SK-N-MC (cell line): ENCODE measurements at regions not wholly inside any gene's neighbourhood (a gene's known extent, or its start where the extent isn't known, plus 50 kb on each side); places are given as distances from the start of the nearest gene placed in this dataset.

Source experiments
- EZH2 ChIP-seq: fragments of 200-600 bp; sonication (generic); IDR thresholded peaks from one replicate; pipeline ENCODE4 v1.6.1; 2017; ENCODE audit warnings: antibody characterized with exemption
- FOXP2 ChIP-seq: optimal IDR thresholded peaks from 2 replicates; pipeline ENCODE3; 2011; ENCODE audit warnings: mild to moderate bottlenecking, moderate library complexity; ENCODE audit not compliant: insufficient read depth; ENCODE audit errors: extremely low read length, control extremely low read depth
- POLR2AphosphoS5 ChIP-seq: IDR thresholded peaks from 2 replicates; pipeline ENCODE4 v1.6.1; 2012; ENCODE audit warnings: mild to moderate bottlenecking, low read depth, low read length, borderline replicate concordance

DNA sequence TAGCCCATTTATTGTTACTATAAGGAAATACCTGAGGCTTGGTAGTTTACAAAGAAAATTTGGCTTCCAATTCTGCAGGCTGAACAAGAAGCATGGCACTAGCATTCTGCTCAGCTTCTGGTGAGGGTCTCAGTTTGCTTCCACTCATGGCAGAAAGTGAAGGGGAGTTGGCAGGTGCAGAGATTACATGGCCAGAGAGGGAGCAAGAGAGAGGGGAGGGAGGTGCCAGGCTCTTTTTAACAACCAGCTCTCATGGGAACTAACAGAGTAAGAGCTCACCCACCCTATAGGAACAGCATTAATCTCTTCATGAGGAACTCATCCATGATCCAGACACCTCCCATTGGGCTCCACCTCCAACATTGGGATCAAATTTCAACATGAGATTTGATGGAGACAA is 437.9 kb downstream of the CHL1 start:
- no peak for TF ChIP-seq EZH2
- TF ChIP-seq POLR2AphosphoS5: no peak
- TF ChIP-seq FOXP2: no peak
